Colonic mucosa (tissue), 4 donors: ENCODE measurements at regions not wholly inside any gene's neighbourhood (a gene's known extent, or its start where the extent isn't known, plus 50 kb on each side); places are given as distances from the start of the nearest gene placed in this dataset.

Source experiments
- DNase-seq: peaks from one replicate; pipeline ENCODE4 v3.0.0-alpha.2; 2020
- H3K27ac ChIP-seq: fragments of 200-600 bp; one replicate; pipeline ENCODE4 v1.8.0; 2021
- H3K27me3 ChIP-seq: fragments of 200-600 bp; one replicate; pipeline ENCODE4 v1.8.0; 2021
- H3K36me3 ChIP-seq: fragments of 200-600 bp; one replicate; pipeline ENCODE4 v1.8.0; 2021
- H3K4me1 ChIP-seq: fragments of 200-600 bp; one replicate; pipeline ENCODE4 v1.8.0; 2021; ENCODE audit warnings: mild to moderate bottlenecking
- H3K4me3 ChIP-seq: fragments of 200-600 bp; one replicate; pipeline ENCODE4 v1.8.0; 2021
- H3K9ac ChIP-seq, 2 donors: one replicate each; pipeline ENCODE4 v1.7.0; 2013; ENCODE audit warnings: control low read depth in 2 of 2, low read depth in 2 of 2, low read length in 2 of 2
- H3K9me3 ChIP-seq: fragments of 200-600 bp; one replicate; pipeline ENCODE4 v1.8.0; 2021
- CTCF ChIP-seq: fragments of 200-600 bp; IDR thresholded peaks from one replicate; pipeline ENCODE4 v1.8.0; 2022; ENCODE audit warnings: antibody characterized with exemption, mild to moderate bottlenecking
- intact Hi-C: fragments of 100-400 bp; cut with DNase I; formaldehyde crosslinking; loops from one replicate; pipeline ENCODE4 v1.14.1; 2022
- donor health status: healthy.
- donor health status: DM: no; HTN: no; CAD: no.
- donor health status: DM: no; HTN: no; CAD: no.

GRCh38 chr6:21861942-21862341 is 268.4 kb downstream of the SOX4 start:
- TF ChIP-seq CTCF: no peak
- Histone ChIP-seq H3K27ac (no peak overlapping the region), H3K27me3 (no peaks in the 10 kb centered on the region), H3K9me3 (no peaks in the 10 kb centered on the region), H3K4me1 (no peaks in the 10 kb centered on the region), H3K36me3 (no peaks in the 10 kb centered on the region), H3K4me3 (no peak overlapping the region), H3K9ac (no peak overlapping the region)
- no peak for DNase-seq
- intact Hi-C loops: no loop called here

DNA sequence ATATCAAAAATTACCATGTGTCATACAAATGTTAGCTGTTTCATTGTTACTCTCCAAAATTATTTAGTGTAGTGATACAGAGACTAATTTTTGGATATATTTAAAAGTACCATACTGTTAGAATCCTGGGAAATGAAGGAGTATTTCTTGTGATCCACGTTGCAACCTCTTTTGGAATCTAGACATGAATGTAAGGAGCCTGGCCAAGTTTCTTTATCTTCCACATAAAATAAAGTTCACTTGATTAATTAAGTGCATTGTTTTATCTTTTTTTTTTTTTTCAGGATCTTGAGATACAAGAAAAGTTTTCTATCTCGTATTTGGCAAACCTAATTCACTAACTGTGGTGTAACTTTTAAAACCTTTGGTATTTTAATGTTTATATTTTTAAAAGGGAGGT is 270.7 kb downstream of the SOX4 start:
- no peaks in the 10 kb centered on the region for H3K4me1 ChIP-seq
- no peak for DNase-seq
- no peaks in the 10 kb centered on the region for H3K9me3 ChIP-seq
- no peak for TF ChIP-seq CTCF
- intact Hi-C loops: no loop called here
- no peak overlapping the region for H3K9ac ChIP-seq
- H3K27me3 ChIP-seq: no peaks in the 10 kb centered on the region
- H3K36me3 ChIP-seq: no peaks in the 10 kb centered on the region
- H3K27ac ChIP-seq: no peak overlapping the region
- H3K4me3 ChIP-seq: no peak overlapping the region

DNA sequence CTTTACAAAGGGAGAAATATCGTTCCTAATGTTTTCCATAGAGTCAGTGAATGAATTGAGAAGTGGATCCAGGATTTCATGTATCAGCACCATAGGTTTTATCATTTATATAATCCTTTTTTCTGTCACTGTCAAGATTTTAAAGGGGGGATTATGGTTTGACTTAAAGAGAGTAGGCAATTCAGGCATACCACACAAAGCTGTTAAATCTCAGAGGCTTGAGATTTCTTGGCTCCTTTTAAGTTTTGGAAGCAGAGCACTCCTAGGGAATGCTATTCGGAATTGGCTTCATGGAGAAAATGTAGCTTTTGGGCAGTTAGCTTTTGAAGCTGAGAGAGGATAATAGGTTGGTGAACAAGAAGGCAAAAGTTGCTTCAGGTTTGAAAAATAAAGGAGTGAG is 274.7 kb downstream of the SOX4 start:
- H3K4me1 ChIP-seq: no peaks in the 10 kb centered on the region
- H3K9me3 ChIP-seq: no peaks in the 10 kb centered on the region
- H3K27ac ChIP-seq: no peak overlapping the region
- intact Hi-C loops: no loop called here
- DNase-seq: no peak
- TF ChIP-seq CTCF: no peak
- H3K9ac ChIP-seq: no peak overlapping the region
- H3K4me3 ChIP-seq: no peak overlapping the region
- no peaks in the 10 kb centered on the region for H3K36me3 ChIP-seq
- H3K27me3 ChIP-seq: no peaks in the 10 kb centered on the region

GRCh38 chr6:21869085-21869771 is 275.7 kb downstream of the SOX4 start:
- Histone ChIP-seq H3K36me3 (no peaks in the 10 kb centered on the region), H3K9ac (no peak overlapping the region), H3K27me3 (no peaks in the 10 kb centered on the region), H3K27ac (no peak overlapping the region), H3K4me1 (no peaks in the 10 kb centered on the region), H3K4me3 (no peak overlapping the region), H3K9me3 (no peaks in the 10 kb centered on the region)
- intact Hi-C loops: no loop called here
- DNase-seq: no peak
- TF ChIP-seq CTCF: no peak

GRCh38 chr6:21870076-21870730 is 276.7 kb downstream of the SOX4 start:
- intact Hi-C loops: no loop called here
- no peak overlapping the region for H3K27ac ChIP-seq
- no peaks in the 10 kb centered on the region for H3K9me3 ChIP-seq
- H3K4me3 ChIP-seq: no peak overlapping the region
- no peak overlapping the region for H3K9ac ChIP-seq
- H3K4me1 ChIP-seq: no peaks in the 10 kb centered on the region
- H3K27me3 ChIP-seq: no peaks in the 10 kb centered on the region
- no peak for DNase-seq
- H3K36me3 ChIP-seq: no peaks in the 10 kb centered on the region
- no peak for TF ChIP-seq CTCF
